ENCODE measurements at regions not wholly inside any gene's neighbourhood (a gene's known extent, or its start where the extent isn't known, plus 50 kb on each side); places are given as distances from the start of the nearest gene placed in this dataset.
"Not testable (repeated sequence)": the region's sequence is repeated elsewhere in the genome, so short reads cannot be mapped to it uniquely, and the experiment has no call there.

- DNase-seq, result no peak
These were observed 78.6 kb upstream of the MAGI2 start for GRCh38 chr7:79531905-79532664.

GRCh38 chr7:79531116-79531515 lies 77.6 kb upstream of the MAGI2 start:
- no peak for DNase-seq

- no peak for DNase-seq
These were observed 76.4 kb upstream of the MAGI2 start for GRCh38 chr7:79529881-79530235.

GRCh38 chr7:79529214-79529880 lies 75.9 kb upstream of the MAGI2 start:
- no peak for DNase-seq

- no peak for DNase-seq
These were observed 75.0 kb upstream of the MAGI2 start for GRCh38 chr7:79528421-79528820.

GRCh38 chr7:79524048-79524447 lies 70.6 kb upstream of the MAGI2 start:
- DNase-seq, result no peak

GRCh38 chr7:79523436-79523835 lies 70.0 kb upstream of the MAGI2 start:
- no peak for DNase-seq

GRCh38 chr7:79520543-79520942 lies 67.1 kb upstream of the MAGI2 start:
- no peak for DNase-seq

- DNase-seq, result no peak
These were observed 61.9 kb upstream of the MAGI2 start for GRCh38 chr7:79515358-79515757.

GRCh38 chr7:79513261-79513660 lies 59.8 kb upstream of the MAGI2 start:
- DNase-seq, result no peak

- no peak for DNase-seq
These were observed 58.8 kb upstream of the MAGI2 start for GRCh38 chr7:79512261-79512660.

GRCh38 chr7:79511056-79511455 lies 57.6 kb upstream of the MAGI2 start:
- DNase-seq, result not testable (repeated sequence)

GRCh38 chr7:79507131-79507530 lies 53.7 kb upstream of the MAGI2 start:
- no peak for DNase-seq

GRCh38 chr7:79506481-79506880 lies 53.0 kb upstream of the MAGI2 start:
- DNase-seq, result no peak

GRCh38 chr7:79504607-79505389 lies 51.3 kb upstream of the MAGI2 start:
- DNase-seq, result no peak

Measured in right forelimb (tissue), 1 donor.